ENCODE measurements at regions not wholly inside any gene's neighbourhood (a gene's known extent, or its start where the extent isn't known, plus 50 kb on each side); places are given as distances from the start of the nearest gene placed in this dataset.

DNA sequence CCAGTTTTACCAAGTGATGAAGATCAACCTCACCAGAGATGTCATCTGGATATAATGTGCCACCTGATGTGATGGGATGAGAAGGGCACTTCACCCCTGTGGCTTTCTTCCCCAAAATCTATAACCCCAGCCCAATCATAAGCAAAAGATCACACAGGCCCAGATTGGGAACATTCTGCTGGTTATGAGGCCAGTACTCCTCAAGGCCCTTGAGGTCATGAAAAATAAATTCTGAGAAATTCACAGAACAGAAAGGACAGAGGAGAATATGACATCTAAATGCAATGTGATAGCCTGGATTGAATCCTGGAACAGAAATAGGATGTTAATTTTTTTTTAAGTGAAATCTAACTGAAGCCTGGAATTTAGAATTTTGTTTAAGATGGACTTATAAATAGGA lies 243.5 kb downstream of the CBLN4 start:
- no peak overlapping the region for H3K56ac ChIP-seq (ENCODE audit: insufficient read length, low read depth, low read length)
- no peak overlapping the region for H3K4me2 ChIP-seq (ENCODE audit: insufficient read depth, insufficient read length, low read length)
- no peak for DNase-seq
- no peak overlapping the region for H3K27ac ChIP-seq (ENCODE audit: insufficient read length, low read depth, low read length)
- H4K91ac ChIP-seq (ENCODE audit: insufficient read length, low read depth, low read length): no peak overlapping the region
- no peak overlapping the region for H2BK12ac ChIP-seq (ENCODE audit: insufficient read length, low read depth, low read length)
- no peak overlapping the region for H4K8ac ChIP-seq (replicated peaks; ENCODE audit: insufficient read length, low read depth, low read length)
- no peak overlapping the region for H2AFZ ChIP-seq (ENCODE audit: low read length)
- H3K79me2 ChIP-seq (ENCODE audit: insufficient read depth, low read length): no peaks in the 10 kb centered on the region
- H4K20me1 ChIP-seq (ENCODE audit: control insufficient read depth, insufficient read depth, insufficient read length): no peaks in the 10 kb centered on the region
- no peak overlapping the region for H3K4ac ChIP-seq (ENCODE audit: low read depth, low read length)
- H3K27me3 ChIP-seq (ENCODE audit: insufficient read depth, low read length): no peaks in the 10 kb centered on the region
- H2BK5ac ChIP-seq (ENCODE audit: insufficient read length, low read length): no peak overlapping the region
- H3K18ac ChIP-seq (ENCODE audit: insufficient read length, low read depth, low read length): no peak overlapping the region
- H3K9me3 ChIP-seq (ENCODE audit: control insufficient read depth, low read depth, low read length): peaks cover 8% of the 10 kb centered on the region
- Mint-ChIP-seq H3K9me3 (peaks cover 45 to 86% of the 10 kb centered on the region in 2 experiments), H3K27ac (no peak overlapping the region), H3K4me3 (no peak overlapping the region), H3K4me1 (no peaks in the 10 kb centered on the region), H3K36me3 (ENCODE audit: insufficient read depth in 1 of 3, low read depth in 3 of 3) (peaks cover 14 to 40% (median 30%) of the 10 kb centered on the region in 3 experiments; a peak in 6 of 7 replicates), H3K27me3 (ENCODE audit: low read depth) (peaks cover 5% of the 10 kb centered on the region)
- H3K14ac ChIP-seq (ENCODE audit: insufficient read depth, low read length): no peak overlapping the region
- TF ChIP-seq, protein P1, sequence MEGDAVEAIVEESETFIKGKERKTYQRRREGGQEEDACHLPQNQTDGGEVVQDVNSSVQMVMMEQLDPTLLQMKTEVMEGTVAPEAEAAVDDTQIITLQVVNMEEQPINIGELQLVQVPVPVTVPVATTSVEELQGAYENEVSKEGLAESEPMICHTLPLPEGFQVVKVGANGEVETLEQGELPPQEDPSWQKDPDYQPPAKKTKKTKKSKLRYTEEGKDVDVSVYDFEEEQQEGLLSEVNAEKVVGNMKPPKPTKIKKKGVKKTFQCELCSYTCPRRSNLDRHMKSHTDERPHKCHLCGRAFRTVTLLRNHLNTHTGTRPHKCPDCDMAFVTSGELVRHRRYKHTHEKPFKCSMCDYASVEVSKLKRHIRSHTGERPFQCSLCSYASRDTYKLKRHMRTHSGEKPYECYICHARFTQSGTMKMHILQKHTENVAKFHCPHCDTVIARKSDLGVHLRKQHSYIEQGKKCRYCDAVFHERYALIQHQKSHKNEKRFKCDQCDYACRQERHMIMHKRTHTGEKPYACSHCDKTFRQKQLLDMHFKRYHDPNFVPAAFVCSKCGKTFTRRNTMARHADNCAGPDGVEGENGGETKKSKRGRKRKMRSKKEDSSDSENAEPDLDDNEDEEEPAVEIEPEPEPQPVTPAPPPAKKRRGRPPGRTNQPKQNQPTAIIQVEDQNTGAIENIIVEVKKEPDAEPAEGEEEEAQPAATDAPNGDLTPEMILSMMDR (conservative IDR thresholded peaks at IDR 0.05): no peak
- no peak overlapping the region for H3K23ac ChIP-seq (ENCODE audit: insufficient read length, low read depth, low read length)
- no peak overlapping the region for H4K5ac ChIP-seq (ENCODE audit: insufficient read length, low read depth, low read length)
- H2BK20ac ChIP-seq (ENCODE audit: low read depth, low read length, poor library complexity, severe bottlenecking): no peak overlapping the region
- no peaks in the 10 kb centered on the region for H3K23me2 ChIP-seq (ENCODE audit: insufficient read length, low read depth, low read length, poor library complexity, severe bottlenecking)
- no peak overlapping the region for H2AK5ac ChIP-seq (ENCODE audit: insufficient read length, low read length)
- no peak overlapping the region for H3T11ph ChIP-seq (ENCODE audit: low read length)
- H2BK120ac ChIP-seq (ENCODE audit: low read depth, low read length, poor library complexity, severe bottlenecking): no peak overlapping the region
- no peaks in the 10 kb centered on the region for H3K79me1 ChIP-seq (ENCODE audit: insufficient read depth, low read depth, low read length, poor library complexity, severe bottlenecking)
- H2BK15ac ChIP-seq (ENCODE audit: low read depth, low read length): no peak overlapping the region
- no peaks in the 10 kb centered on the region for H3K4me1 ChIP-seq (ENCODE audit: insufficient read depth, low read length)
- no peak overlapping the region for H3K9ac ChIP-seq (ENCODE audit: extremely low read depth, insufficient read length, low read length)

All from H9 (cell line).